CD4-positive, alpha-beta T cell treated with Interleukin-10 for 1 hour (primary cell): ENCODE measurements at regions not wholly inside any gene's neighbourhood (a gene's known extent, or its start where the extent isn't known, plus 50 kb on each side); places are given as distances from the start of the nearest gene placed in this dataset.
"Not testable (repeated sequence)": the region's sequence is repeated elsewhere in the genome, so short reads cannot be mapped to it uniquely, and the experiment has no call there.

Experiments
- DNase-seq: peaks from one replicate; pipeline ENCODE4 v3.0.0-alpha.2; 2020

- no peak for DNase-seq
Observed at GRCh38 chr16:82295290-82296201, 125.5 kb upstream of the MPHOSPH6 start.

GRCh38 chr16:82293671-82294070 is 123.6 kb upstream of the MPHOSPH6 start:
- DNase-seq, result no peak

GRCh38 chr16:82287937-82288336 is 117.9 kb upstream of the MPHOSPH6 start:
- DNase-seq, result no peak

- no peak for DNase-seq
Observed at GRCh38 chr16:82282662-82283061, 112.6 kb upstream of the MPHOSPH6 start.

- no peak for DNase-seq
Observed at GRCh38 chr16:82281544-82281943, 111.5 kb upstream of the MPHOSPH6 start.

GRCh38 chr16:82280867-82281266 is 110.8 kb upstream of the MPHOSPH6 start:
- DNase-seq, result no peak

- DNase-seq, result not testable (repeated sequence)
Observed at GRCh38 chr16:82275349-82275748, 105.3 kb upstream of the MPHOSPH6 start.

GRCh38 chr16:82271636-82272035 is 101.6 kb upstream of the MPHOSPH6 start:
- DNase-seq, result no peak

GRCh38 chr16:82267675-82268074 is 97.7 kb upstream of the MPHOSPH6 start:
- DNase-seq, result not testable (repeated sequence)

- DNase-seq, result no peak
Observed at GRCh38 chr16:82265809-82266208, 95.8 kb upstream of the MPHOSPH6 start.

GRCh38 chr16:82264756-82265155 is 94.7 kb upstream of the MPHOSPH6 start:
- DNase-seq, result no peak

- DNase-seq, result peak; percentile 57
Observed at GRCh38 chr16:82263521-82264143, 93.6 kb upstream of the MPHOSPH6 start.

- no peak for DNase-seq
Observed at GRCh38 chr16:82262244-82262643, 92.2 kb upstream of the MPHOSPH6 start.

GRCh38 chr16:82260212-82260795 is 90.3 kb upstream of the MPHOSPH6 start:
- DNase-seq, result no peak

- no peak for DNase-seq
Observed at GRCh38 chr16:82259731-82260130, 89.7 kb upstream of the MPHOSPH6 start.

- no peak for DNase-seq
Observed at GRCh38 chr16:82257990-82258389, 88.0 kb upstream of the MPHOSPH6 start.

- no peak for DNase-seq
Observed at GRCh38 chr16:82252582-82252981, 82.6 kb upstream of the MPHOSPH6 start.

GRCh38 chr16:82248677-82249076 is 78.7 kb upstream of the MPHOSPH6 start:
- DNase-seq, result no peak

GRCh38 chr16:82248012-82248656 is 78.1 kb upstream of the MPHOSPH6 start:
- DNase-seq, result no peak

- DNase-seq, result no peak
Observed at GRCh38 chr16:82242201-82242600, 72.2 kb upstream of the MPHOSPH6 start.

- DNase-seq, result no peak
Observed at GRCh38 chr16:82241469-82242052, 71.5 kb upstream of the MPHOSPH6 start.

GRCh38 chr16:82240111-82240510 is 70.1 kb upstream of the MPHOSPH6 start:
- DNase-seq, result no peak

GRCh38 chr16:82236875-82237274 is 66.9 kb upstream of the MPHOSPH6 start:
- DNase-seq, result no peak
